Stimulated activated CD8-positive, alpha-beta memory T cell treated with anti-CD3 and anti-CD28 coated beads, Interleukin-4, amount 100 ng/mL, for 48 hours (primary cell): ENCODE measurements at regions not wholly inside any gene's neighbourhood (a gene's known extent, or its start where the extent isn't known, plus 50 kb on each side); places are given as distances from the start of the nearest gene placed in this dataset.

Experiments used
- DNase-seq: peaks from one replicate; pipeline ENCODE4 v3.0.0-alpha.2; 2020

DNA sequence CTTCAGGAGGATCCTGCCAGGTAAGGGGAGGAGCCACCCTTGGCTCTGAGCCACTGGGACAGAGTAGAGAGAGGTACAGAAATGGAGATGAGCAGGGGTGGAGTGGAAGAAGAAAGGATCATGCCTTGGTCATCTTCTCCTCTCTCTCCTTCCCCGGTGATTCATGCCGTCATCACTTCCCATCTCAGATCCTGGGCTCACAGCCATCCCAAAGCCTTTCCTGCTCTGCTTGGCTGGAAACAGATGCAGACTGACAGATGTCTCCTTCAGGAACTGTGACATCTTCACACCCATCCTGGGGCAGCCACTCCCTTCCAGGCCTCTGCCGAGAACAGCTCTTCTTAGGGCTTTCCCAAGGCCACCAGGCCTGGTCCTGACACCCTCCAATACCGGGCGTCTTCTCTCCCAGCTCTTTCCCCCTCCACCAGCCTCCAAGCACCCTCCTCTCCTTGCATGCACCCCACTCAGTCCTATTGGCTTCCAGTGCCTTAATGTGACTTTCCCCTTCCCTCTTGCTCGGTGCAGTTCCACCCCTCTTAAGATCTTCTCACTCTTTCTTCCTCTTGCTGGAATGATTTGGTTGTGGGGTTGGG lies 58.3 kb upstream of the TNP1 start:
- no peak for DNase-seq

DNA sequence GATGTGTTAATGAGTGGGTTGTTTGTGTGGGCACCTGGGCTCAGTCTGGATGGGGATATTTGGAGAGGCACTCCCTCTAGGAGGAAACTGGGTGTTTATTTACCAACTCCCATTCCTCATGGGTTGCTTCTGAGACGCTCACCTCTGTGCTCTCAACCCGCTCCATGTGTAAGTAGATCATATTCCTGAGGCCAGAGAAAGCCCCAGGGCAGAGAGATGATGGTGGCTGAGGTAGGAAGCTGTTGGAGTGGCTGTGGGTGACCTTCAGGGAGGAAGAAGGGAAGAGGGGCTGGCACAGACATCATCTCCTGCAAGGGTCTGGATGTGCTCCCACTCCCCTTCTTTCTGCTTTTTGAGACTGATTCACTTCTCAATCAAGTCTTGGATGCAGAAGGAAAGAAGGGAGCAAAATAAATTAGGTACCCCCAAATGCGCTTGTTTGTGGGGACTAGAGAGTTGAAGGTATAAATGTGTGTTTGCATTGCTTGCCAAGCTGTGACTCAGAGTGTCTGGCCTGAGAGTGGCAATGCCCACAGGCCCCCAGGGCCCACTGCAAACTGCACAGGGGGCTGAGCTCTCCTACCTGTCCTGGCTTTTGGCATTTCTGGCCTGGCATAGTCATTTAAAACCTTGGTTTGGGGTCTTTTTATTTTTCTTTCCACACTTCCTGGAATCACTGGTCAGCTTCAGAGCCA lies 57.2 kb upstream of the TNP1 start:
- DNase-seq = no peak

DNA sequence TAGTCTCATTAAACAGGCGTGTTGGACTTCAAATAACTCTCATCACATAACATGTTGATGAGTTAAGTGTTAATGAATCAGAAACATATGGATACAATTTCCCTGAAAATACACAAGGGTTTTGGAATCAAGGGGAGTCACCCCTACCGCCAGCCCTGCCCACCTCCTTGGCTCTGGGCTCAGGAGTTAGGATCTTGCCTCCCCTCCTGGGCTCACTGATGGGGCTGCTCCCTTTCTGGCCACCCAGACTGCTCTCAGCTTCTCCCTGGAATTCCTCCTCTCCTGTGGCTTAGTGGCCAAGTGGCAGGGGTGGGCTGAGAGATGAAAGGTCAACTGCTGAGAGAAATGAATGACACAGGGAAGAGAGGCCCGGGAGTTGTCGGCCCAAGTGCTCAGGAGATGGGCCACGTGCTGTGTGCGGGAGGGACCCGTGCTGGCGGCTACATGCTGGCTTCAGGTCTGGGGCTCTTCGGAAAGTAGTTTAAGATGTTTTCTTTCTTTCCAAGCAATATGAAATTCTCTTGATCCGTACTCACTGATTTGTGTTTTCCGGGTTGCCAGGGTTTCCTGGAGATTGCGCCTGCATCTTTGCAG lies 55.8 kb upstream of the TNP1 start:
- DNase-seq = no peak

DNA sequence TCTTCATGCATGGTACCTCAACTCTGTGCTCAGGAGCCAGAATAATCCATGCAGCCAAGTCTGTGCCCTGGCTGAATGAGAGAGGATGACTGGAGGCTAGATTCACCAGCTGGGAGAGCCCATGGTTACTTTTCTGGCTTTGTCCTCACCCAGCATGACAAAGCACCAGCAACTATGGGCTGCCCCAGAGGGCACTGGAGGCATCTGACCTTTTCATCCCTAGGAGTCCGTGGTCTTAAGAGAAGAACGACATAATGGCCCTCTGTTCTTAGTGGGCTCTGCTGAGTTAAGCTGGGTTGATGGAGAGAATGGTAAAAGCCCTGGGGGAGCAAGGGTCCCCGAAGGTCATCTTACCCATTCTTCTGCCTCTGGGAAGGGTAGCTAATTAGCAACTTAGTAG lies 54.6 kb upstream of the TNP1 start:
- no peak for DNase-seq

DNA sequence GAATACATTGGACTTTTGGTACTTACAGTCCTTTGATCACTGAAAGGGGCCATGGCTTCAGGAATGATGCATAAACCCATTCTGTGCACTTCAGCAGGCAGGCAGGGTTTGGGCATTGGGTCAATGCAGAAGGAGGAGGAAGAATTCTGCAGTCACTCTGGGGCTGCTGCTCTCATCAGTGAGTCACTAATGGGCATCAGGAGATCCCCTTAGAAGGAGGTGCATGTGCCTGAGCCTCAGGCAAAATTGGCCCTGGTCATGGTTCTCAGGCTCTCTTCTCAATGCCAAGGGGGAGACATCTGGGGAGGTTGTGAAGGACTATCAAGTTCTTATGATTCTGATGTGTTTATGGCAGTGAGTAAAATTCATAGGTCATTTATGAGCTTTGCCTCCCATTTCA lies 52.0 kb upstream of the TNP1 start:
- DNase-seq = no peak

DNA sequence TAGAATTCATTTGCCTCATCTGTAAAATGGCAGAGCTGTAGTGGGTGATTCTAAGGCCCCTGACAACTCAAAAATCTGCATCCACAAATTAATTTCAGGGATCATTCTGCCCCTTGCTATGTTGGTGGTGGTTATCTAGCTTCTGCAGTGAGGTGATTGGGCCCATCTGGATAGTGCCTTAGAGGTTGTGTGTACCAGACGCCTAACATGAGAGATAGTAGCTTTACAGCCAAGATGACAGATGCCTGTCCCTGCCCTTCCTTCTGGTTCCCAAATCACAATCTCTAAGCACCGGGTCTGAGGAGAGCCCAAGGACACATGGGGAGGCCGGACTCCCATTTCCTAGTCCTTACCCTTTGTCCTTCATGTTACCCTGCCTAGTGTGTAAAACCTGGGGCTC lies 51.1 kb upstream of the TNP1 start:
- DNase-seq = no peak

DNA sequence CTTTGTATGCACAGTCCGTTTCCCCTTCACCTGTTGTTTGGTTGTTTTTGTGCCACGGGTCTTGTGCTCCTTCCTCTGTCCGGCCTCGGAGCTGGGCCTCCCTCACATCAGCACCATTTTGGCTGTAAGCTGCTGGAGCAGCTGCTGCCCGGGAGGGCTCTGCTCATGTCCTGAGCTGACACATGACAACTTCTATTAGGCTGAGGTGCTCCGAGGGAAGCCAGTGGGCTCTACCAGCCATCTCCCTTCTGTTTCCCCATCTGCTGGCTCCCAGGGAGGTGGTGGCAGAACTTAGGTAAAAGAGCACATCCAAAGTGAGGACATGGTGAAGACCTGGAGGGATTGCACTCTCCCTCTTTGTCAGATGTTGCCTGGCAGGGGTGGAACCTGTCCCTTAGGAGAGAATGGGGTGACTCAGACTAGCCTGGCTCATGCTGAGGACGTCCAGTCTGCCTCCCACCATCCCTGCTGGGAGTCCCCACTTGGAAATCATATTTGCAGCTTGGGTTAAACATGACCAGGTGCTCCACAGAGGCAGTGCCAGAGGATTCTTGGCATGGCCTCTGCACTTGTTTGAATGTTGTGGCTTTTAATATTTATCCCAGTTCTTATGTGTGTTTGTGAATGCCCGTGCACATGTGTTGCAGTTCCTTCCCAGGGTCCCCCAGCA lies 49.8 kb upstream of the TNP1 start:
- DNase-seq = no peak
